ACHN (cell line): ENCODE measurements at regions not wholly inside any gene's neighbourhood (a gene's known extent, or its start where the extent isn't known, plus 50 kb on each side); places are given as distances from the start of the nearest gene placed in this dataset.
"Not testable (repeated sequence)": the region's sequence is repeated elsewhere in the genome, so short reads cannot be mapped to it uniquely, and the experiment has no call there.

Experiments
- DNase-seq: peaks from one replicate; pipeline ENCODE4 v3.0.0-alpha.2; 2015
- in situ Hi-C: cut with HindIII; loops from 2 replicates; pipeline ENCODE4 v1.10.0; 2017; ENCODE audit warnings: low sequenced_read_pairs, low pct_ligation_motif_present, low pct_unique_long_range_greater_than_20kb

DNA sequence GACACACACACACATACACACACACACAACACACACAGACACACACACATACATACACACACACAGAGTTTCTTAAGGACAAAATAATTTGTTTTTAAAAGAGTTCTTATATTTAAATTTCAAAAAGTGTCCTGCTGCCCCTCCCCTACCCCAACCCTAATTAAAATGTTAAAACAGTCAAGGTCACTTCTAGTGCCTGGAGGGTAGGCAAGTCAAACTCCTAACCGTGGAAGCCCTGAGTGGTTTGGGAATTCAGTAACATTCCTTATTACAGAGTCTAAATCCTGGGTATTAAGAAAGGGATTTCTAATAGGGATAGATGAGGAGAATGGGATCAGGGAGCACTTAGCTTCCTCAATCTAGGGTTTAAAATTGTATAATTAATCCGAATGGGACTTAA, 403.6 kb upstream of the NFIA start:
- in situ Hi-C loops: no loop called here
- no peak for DNase-seq

DNA sequence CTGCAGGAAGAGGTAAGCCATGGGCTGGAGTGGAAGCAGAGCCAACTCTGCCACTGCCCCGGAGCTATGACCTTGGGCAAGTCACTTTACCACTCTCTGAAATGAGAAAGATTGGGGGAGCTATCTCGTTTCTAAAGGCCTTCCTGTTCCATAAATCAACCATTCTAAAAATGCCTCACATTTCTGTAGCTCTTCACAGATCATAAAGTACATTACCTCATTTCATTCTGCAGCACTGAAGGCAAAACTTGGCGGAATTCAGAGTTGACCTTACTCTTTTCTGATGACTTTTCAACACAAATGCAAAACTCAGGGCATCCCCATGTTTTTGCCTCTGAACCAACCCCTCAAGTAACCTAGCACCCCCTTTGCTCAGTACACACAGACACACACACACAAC, 404.0 kb upstream of the NFIA start:
- in situ Hi-C loops: no loop called here
- no peak for DNase-seq

DNA sequence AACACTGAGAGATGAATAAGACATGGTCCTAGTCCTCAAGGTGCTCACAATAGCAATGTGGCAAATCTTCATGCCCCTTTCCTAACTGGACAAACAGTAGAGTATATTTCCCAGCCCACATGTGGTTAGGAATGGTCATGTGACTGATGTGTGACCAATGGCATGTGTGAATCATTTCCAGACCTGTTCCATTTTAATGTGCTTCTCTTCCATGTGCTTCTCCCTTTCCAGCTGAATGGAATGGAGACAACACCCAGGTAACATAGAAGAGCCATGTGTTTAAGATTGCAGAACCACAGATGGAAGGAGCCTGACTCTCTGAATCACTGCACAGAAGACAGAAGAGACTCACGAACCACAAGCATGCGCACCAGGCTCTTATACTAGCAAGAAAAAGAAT, 409.9 kb upstream of the NFIA start:
- in situ Hi-C loops: no loop called here

DNA sequence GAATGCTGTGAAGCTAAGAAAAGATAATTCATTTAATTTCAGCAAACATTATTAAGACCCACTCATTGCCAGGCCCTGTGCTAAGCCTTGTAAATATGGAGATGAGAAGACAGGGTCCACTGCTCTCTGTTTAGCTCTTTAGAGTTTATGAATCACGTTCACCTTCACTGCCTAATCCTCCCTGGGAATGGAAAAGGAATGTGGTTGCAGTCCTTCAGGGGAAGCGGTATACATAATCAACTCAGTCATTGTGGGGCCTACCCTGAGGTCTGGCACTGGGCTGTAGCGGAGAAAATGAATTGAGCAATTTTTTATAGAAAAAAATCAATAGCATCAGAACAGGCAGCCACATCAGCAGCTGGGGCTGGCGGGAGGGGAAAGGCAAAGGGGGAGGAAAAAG, 412.1 kb upstream of the NFIA start:
- in situ Hi-C loops: no loop called here
- DNase-seq: no peak

More for the DNA sequence above, 409.9 kb upstream of the NFIA start:
- no peak for DNase-seq

DNA sequence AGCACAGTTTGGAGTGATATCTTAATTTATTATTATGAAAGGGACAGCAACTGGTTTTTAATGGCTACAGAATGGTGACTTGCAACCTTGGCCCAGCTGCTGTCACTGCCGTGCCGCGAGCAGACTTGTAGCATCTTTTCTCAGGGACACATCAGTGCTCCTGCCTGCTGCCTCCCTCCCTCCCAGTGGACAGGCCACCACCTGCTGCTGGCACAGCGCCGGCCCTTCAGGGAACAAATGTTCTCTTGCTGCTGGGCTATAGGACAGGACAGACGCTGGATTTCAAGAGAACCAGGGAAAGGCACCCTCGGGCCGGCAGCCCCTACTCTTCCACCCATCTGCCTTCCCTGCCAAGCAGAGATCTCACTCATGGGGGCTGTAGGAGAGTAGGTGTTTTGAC, 413.8 kb upstream of the NFIA start:
- in situ Hi-C loops: no loop called here
- no peak for DNase-seq

DNA sequence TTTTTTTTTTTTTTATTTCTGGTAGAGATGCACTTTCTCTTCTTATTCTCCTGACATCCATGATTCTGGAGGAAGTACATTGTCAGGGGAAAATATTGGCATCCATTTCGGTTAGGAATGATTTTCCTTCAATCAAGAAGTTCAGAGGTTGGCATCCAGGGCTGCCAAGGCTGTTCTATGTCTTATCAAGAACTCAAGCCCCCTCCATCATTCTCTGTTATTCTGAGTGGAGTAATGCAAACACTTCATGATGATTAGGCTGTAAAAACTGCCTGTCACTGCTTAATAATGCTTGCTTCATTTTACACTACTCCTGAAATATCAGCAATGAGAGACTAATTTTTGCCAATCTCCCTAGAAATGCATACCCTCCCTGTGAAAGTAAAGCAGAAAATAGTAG, 417.1 kb upstream of the NFIA start:
- no peak for DNase-seq
- in situ Hi-C loops: no loop called here

DNA sequence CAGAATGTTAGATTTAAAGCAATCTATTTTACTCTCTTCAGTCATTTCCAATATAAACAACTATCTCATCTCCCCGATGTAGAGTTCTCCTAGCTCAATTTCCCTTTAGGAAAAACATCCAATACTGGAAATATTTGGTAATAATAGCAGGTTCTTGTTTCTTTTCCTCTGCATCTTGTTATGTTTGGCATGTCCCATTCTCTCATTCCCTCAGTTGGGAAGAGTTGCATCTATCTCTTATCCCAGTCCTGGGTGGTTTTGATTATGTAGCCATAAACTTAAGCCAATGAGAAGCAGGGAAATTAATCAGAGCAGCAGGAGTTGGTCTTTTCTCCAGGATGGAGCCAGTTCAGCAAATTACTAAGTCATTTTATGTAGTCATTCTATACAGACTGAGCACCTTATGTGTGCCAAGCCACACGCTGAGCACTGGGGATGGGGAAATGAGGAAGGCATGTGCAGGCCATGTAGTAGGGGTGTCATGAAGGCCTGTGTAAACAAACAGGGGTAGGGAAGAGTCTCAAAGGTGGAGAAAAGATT, 418.2 kb upstream of the NFIA start:
- in situ Hi-C loops: no loop called here
- DNase-seq: no peak

DNA sequence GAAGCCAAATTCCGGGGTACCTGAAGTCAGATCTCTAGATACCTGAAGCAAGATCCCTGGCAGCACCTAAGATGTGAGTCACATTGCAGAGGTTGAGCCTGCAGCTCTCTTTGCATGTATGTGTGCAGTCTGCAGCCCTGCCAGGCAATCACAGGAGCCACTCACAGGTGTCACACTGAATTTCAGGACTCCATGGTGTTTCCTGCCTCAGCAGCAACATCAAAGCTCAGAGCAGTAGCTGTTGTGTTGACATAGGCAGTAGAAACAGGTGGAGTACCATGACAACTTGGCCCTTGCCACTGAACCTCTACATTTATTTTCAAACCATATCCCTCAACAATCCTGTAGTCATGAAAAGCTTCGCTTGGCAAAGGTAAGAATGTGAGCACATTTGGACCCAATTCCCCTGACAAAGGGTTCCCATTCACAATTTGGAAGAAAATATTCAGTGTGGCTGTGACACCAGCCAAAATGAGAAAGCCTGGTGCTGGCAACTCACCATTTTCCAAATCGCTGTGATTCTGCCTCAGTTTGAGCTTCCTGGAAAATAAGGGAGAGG, 419.8 kb upstream of the NFIA start:
- in situ Hi-C loops: no loop called here
- DNase-seq: no peak

DNA sequence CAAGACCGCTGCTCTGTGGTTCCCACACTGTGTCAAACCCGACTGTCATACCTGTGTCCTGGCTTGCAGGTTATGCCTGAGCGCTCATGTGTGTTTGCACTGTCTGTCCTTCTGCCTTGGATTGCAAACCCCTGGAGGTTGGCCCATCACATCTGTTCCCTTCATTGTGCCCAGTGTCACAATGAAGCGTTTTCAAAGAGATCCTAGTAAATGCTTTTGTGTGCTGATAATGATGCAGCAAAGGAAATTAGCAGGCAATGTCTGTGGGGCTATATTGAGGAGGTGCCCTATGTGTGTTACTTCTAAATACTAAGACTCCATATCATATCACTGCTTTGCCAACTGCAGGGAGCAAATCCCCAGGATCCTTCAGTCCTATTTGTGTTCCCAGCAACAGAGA, 424.4 kb upstream of the NFIA start:
- in situ Hi-C loops: no loop called here
- DNase-seq: no peak

DNA sequence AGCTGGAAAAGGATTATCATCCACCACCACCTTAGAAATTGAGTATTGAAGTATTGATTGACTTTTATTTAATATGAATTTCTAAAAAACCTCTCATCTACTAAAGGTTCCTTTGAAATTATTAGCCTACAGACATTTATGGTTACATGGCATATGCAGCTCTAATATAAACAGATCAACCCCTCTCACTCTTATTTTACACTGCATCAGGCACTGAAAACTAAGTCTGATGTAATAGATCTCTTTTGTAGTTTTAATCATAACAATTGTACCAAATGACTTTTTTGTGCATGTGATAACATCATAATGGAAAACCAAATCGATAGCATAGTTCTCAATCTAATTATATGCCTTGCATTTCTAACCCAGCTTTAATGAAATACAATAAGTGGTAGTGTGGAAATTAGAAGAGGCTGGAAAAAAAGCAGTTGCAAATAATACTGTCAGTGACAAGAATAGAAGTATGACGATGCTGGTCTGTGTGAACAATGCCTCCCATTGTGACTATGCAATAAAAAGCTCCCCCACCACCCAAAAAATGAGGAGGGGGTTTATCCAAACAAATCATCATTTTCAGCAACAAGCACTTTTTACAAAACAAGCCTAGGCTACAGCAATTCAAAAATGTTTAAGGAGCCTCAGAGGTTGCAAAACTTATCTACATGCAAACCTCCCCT, 426.5 kb upstream of the NFIA start:
- no peak for DNase-seq
- in situ Hi-C loops: no loop called here

DNA sequence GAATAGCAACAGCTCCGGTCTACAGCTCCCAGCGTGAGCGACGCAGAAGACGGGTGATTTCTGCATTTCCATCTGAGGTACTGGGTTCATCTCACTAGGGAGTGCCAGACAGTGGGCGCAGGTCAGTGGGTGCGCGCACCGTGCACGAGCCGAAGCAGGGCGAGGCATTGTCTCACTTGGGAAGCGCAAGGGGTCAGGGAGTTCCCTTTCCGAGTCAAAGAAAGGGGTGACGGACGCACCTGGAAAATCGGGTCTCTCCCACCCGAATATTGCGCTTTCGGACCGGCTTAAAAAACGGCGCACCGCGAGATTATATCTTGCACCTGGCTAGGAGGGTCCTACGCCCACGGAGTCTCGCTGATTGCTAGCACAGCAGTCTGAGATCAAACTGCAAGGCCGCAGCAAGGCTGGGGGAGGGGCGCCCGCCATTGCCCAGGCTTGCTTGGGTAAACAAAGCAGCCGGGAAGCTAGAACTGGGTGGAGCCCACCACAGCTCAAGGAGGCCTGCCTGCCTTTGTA, 442.3 kb upstream of the NFIA start:
- DNase-seq, in situ Hi-C loops: not testable (repeated sequence)

DNA sequence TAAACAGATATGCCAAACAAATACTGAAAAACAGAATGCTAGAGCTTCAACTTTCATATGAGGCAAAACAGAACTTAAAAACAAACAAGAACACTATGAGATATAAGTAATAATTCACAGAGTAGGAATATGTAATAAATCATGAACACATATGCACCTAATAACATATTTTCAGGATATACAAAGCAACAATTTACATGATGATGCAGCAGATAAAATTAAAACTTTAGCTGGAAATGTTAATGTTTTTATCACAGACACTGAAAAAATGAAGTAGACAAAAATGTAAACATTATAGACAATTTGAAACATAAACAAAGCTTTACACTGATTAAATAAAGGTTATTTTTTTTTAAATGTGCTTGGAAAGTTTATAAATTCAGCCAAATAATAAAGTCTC, 443.1 kb upstream of the NFIA start:
- DNase-seq: no peak
- in situ Hi-C loops: no loop called here

DNA sequence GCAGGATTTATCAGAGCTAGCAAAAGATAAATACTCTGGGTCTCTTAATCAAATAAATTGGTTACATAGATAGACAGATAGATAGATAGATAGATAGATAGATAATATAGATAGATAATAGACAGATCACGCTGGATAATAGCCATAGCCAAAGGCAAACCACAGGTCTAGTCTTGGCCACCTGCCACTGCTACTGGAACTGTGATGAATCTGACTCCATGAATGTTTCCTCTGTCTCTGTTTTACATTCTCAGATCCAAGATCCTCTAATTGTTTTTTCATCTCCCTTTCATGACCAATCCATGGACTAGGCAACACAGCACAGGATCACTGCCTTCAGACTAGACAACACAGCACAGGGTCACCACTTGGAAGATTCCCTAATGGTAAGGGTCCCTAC, 444.7 kb upstream of the NFIA start:
- in situ Hi-C loops: no loop called here
- no peak for DNase-seq

DNA sequence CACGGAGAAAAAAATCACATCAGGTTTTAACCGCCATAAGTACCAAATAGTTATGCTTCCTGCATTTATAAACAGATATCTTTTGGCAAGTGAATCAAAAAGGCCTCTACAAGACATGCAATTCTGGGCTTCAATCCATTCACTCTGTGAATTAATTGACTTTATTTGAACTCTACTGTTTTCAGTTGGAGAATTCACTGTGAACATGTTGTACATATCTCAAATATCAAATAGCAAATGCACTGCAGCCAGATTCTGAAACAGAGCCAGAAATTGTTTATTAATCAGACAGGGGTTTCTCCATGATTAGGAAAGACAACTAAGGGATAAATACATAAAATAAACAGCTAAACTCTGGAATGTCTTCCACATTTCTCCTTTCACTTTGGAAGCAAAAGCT, 445.4 kb upstream of the NFIA start:
- no peak for DNase-seq
- in situ Hi-C loops: no loop called here

DNA sequence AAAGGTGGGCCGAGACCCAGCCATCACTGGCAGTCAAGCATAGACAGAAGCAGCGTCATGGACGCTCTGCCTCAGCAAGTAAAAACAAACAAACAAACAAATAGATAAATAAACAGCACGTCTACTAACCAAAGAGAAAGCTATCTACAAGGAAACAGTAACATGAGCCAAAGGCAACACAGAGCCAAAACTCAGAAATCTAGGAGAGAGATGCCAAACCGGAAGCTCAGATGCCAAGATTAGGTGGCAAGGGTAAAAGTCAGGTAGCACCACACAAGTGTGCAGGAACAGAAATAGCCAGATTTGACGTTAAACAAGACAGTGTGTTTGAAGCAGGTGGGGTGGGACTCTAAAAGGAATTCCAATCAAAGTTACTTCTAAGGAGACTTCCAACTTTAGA, 448.3 kb upstream of the NFIA start:
- in situ Hi-C loops: no loop called here

DNA sequence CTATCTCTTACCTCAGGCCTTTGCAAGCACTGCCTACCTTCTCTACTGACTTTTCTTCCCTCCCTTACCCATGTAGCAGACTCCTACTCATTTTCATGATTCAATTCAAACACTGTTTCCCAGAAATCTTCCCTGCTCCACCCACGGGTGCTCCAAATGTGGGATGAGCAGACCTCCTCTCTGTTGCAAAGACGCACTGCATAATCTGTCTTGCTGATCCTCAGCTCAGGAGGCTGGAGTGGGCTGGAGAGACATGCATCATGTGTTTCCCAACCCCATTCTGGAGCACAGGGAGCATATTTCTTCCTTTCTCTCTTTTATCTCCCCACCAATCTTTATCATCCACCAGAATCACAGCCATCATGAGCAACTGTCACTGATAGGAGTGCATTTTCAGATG, 459.9 kb upstream of the NFIA start:
- no peak for DNase-seq
- in situ Hi-C loops: no loop called here

More for the DNA sequence above, 448.3 kb upstream of the NFIA start:
- DNase-seq: no peak

DNA sequence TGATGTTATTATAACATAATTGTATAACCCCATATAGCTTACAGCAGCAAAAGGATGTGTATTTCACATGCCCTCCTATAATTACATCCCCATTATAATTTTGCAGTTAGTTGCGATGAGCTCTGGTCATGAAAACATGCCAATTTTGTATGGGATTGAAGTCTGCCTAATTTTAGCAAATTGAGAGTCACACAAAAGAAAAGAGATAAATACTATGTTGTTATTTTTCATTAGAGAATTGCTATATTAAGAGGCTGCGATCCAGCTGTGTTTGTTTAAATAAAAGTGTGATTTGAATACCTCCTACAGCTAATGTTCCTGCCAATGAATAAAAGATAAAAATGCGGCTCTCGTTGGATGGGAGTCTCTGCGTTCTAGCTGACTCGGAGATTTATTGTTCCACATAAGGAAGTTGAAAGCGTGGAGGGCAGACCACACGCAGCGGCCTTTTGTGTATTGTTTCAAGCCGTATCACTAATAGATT, 461.0 kb upstream of the NFIA start:
- in situ Hi-C loops: no loop called here
- DNase-seq: no peak

DNA sequence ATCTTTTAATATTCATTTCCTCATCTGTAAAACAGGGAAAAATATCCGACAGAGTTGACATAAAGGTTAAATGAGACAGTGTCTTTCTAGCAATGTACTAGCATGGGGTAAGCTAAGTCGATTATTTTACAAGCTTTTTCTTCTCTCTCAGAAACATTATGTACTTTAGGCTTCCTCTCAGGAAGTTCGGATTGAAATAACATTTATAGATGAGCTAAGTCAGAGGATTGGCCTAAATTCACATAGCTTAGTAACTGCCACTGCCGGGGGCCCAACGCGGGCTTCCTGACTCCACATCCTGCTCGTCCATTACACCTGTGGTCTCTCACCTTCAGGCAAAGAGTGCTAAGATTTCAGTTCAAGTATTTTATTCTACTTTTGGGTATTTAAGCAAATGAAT, 462.3 kb upstream of the NFIA start:
- in situ Hi-C loops: no loop called here

DNA sequence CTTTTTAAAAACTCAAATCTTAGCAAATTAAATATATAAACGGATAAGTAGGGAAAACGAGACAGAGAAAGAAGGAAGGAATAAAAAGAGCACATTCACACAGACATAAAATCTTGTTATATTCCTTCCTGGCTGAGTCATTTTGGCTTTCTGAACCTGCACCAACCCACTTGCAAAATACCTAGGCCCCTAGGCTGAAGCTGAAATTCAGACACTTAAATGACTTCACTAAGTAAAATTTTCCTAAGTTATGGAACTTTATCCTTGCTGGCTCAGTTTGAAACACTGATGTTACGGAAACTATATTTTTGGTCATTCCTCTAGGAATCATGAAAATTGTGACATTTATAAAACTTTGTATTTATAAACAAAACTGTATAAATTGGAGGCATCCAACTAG, 462.8 kb upstream of the NFIA start:
- no peak for DNase-seq
- in situ Hi-C loops: no loop called here

More for the DNA sequence above, 462.3 kb upstream of the NFIA start:
- no peak for DNase-seq

DNA sequence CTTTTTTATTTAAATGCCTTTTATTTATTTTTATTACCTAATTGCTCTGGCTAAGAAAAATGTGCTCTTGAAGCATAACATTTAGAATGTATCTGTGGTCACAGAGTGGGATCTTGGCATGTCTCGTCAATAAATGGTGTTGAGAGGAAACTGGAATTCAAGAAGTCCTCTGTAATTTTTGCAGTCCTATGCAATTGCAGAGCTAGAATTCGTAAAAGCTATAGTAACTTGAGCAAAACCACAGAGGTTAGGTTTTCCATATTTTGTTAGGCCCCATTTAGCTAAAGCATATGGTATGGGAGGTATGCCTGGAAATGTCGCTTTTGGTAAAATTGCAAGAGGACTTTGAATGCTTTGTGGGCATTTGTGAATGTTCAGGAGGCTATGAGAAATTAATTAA, 466.7 kb upstream of the NFIA start:
- in situ Hi-C loops: no loop called here

More for the DNA sequence above, 466.7 kb upstream of the NFIA start:
- DNase-seq: no peak
